CD4-positive, CD25-positive, alpha-beta regulatory T cell (primary cell): ENCODE measurements at regions not wholly inside any gene's neighbourhood (a gene's known extent, or its start where the extent isn't known, plus 50 kb on each side); places are given as distances from the start of the nearest gene placed in this dataset.
"Not testable (repeated sequence)": the region's sequence is repeated elsewhere in the genome, so short reads cannot be mapped to it uniquely, and the experiment has no call there.

Source experiments
- ATAC-seq, 2 donors: fragments of 150-1000 bp; cut with Tn5 transposase; one replicate each; pipeline ENCODE4 v1.10.0; 2021; ENCODE audit warnings: low read depth in 2 of 2, moderate number of reproducible peaks in 2 of 2, moderate library complexity in 1 of 2
- DNase-seq, 3 donors: peaks; one replicate each; pipeline versions ENCODE4 v3.0.0 to v3.0.0-alpha.2; 2012 to 2022; ENCODE audit warnings: mixed read lengths in 1 of 3
- H3K27ac ChIP-seq: one replicate; pipeline ENCODE4 v1.7.0; 2013; ENCODE audit warnings: mild to moderate bottlenecking, low read length; ENCODE audit not compliant: insufficient read depth, poor library complexity, severe bottlenecking
- H3K27me3 ChIP-seq: one replicate; pipeline ENCODE4 v1.7.0; 2013; ENCODE audit warnings: low read length; ENCODE audit not compliant: control insufficient read depth, insufficient read depth
- H3K36me3 ChIP-seq: one replicate; pipeline ENCODE4 v1.7.0; 2013; ENCODE audit warnings: mild to moderate bottlenecking, low read length, moderate library complexity; ENCODE audit not compliant: control insufficient read depth, insufficient read depth
- H3K4me1 ChIP-seq: 2 replicates; pipeline ENCODE4 v1.7.0; 2013; ENCODE audit warnings: mild to moderate bottlenecking, low read length; ENCODE audit not compliant: insufficient read depth, control insufficient read depth, poor library complexity, severe bottlenecking
- H3K4me3 ChIP-seq: one replicate; pipeline ENCODE4 v1.7.0; 2013; ENCODE audit warnings: low read depth, mild to moderate bottlenecking, low read length, moderate library complexity
- H3K9me3 ChIP-seq, 2 experiments: 1 replicate in 1 of 2; 2 replicates in 1 of 2; pipeline ENCODE4 v1.7.0; 2013; ENCODE audit warnings: low read length in 2 of 2, mild to moderate bottlenecking in 1 of 2, moderate library complexity in 1 of 2; ENCODE audit not compliant: control insufficient read depth in 2 of 2
- H3K27ac Mint-ChIP-seq, 3 donors: one replicate each; pipeline ENCODE4 v1.8.0; 2020 to 2022; ENCODE audit warnings: mild to moderate bottlenecking in 3 of 3, mixed read lengths in 3 of 3, moderate library complexity in 2 of 3
- H3K27me3 Mint-ChIP-seq: one replicate; pipeline ENCODE4 v1.8.0; 2022; ENCODE audit warnings: mild to moderate bottlenecking, mixed read lengths
- H3K36me3 Mint-ChIP-seq: one replicate; pipeline ENCODE4 v1.8.0; 2020; ENCODE audit warnings: mixed read lengths
- H3K4me1 Mint-ChIP-seq, 4 donors: one replicate each; pipeline ENCODE4 v1.8.0; 2020 to 2022; ENCODE audit warnings: mixed read lengths in 4 of 4, mild to moderate bottlenecking in 1 of 4
- H3K4me3 Mint-ChIP-seq, 4 donors: one replicate each; pipeline ENCODE4 v1.8.0; 2020 to 2022; ENCODE audit warnings: mild to moderate bottlenecking in 4 of 4, mixed read lengths in 4 of 4, moderate library complexity in 3 of 4
- H3K9me3 Mint-ChIP-seq, 7 donors: one replicate each; pipeline ENCODE4 v1.8.0; 2020 to 2022; ENCODE audit warnings: mixed read lengths in 7 of 7, mild to moderate bottlenecking in 3 of 7, moderate library complexity in 2 of 7

DNA sequence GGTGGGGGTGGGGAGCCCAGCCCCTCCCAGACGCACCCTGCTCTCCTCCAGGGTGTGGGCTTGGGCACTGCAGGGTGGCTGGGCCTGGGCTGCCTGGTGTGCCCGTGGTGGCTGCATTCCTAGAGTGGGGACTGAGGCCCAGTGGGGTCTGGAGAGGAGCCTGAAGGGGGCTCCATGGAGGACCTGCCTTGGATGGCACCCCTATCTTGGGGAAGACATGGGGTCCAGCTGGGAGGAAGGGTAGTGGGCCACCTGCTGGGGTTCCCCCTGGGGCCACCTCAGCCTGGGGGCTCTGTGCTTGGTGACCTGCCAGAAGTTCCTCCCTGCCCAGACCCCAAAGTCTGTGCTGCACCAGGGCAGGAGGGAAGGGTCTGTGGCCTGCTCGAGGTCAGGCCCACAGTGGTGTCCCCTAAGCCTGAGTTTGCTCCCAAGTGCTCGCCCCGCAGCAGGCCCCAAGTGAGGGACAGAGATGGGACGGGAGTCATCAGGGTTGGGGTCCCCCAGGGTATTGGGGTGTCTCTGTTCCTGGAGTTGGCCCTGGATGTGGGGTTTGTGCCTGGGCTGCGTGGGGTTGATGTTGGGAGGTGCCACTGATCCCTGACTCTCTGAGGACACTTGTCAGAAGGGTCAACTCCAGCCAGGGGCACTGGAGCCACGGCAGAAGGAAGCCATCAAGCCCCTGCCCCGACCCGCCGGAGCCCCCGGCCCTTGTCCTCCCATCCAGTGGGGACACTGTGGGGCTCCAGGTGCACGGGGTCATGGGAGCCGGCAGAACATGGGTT lies 382.9 kb downstream of the TMEM121 start:
- Mint-ChIP-seq H3K27me3 (no peaks in the 10 kb centered on the region), H3K9me3 (peaks cover 0 to 2% (median 0%) of the 10 kb centered on the region in 7 donors), H3K27ac (no peak overlapping the region), H3K4me3 (no peak overlapping the region), H3K36me3 (no peaks in the 10 kb centered on the region), H3K4me1 (peaks cover 0 to 5% (median 0%) of the 10 kb centered on the region in 4 donors)
- no peak overlapping the region for H3K4me3 ChIP-seq
- no peaks in the 10 kb centered on the region for H3K27me3 ChIP-seq
- no peaks in the 10 kb centered on the region for H3K9me3 ChIP-seq
- H3K4me1 ChIP-seq: no peaks in the 10 kb centered on the region
- DNase-seq (no peak), ATAC-seq (no peak)
- H3K27ac ChIP-seq: no peak overlapping the region
- no peaks in the 10 kb centered on the region for H3K36me3 ChIP-seq

DNA sequence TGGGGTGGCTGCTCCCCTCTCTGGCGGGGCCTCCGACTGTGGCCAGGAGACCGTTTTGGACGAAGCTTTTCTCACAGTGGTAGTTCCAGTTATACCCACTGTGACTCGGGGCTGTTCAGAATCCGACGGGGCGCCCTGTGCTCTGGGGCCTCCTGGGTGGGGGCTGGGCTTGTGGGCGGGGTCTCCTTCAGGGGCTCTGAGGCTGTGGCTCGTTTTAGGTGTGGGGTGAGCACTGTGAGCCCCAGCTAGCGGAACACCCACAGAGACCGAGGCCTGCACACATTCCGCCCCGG lies 383.4 kb downstream of the TMEM121 start:
- H3K4me3 ChIP-seq, H3K9me3 Mint-ChIP-seq, DNase-seq, H3K27me3 ChIP-seq, H3K4me1 ChIP-seq, H3K27ac Mint-ChIP-seq, H3K9me3 ChIP-seq, ATAC-seq, H3K27me3 Mint-ChIP-seq, H3K4me1 Mint-ChIP-seq, H3K27ac ChIP-seq, H3K36me3 ChIP-seq, H3K4me3 Mint-ChIP-seq, H3K36me3 Mint-ChIP-seq: not testable (repeated sequence)

DNA sequence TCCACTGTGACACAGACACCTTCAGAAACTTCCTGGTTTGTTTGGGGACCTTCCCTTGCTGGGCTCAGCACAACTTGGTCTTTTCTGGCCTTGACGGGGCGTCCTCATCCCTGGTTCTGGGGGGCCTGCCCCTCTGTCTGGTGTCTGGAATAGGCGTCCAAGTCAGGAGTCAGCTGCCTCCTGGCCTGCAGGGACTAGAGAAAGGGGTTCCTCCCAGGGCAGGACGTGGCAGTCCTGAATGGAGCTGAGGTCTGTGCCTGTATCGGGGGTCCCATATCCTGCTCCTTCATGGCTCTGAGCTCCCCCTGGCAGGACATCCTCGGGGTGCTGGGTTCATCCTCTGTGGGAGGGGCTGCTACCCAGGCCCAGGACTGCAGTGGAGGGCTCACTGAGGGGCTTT lies 384.0 kb downstream of the TMEM121 start:
- no peak overlapping the region for H3K4me3 Mint-ChIP-seq
- H3K27me3 Mint-ChIP-seq: no peaks in the 10 kb centered on the region
- peaks cover 0 to 3% (median 0%) of the 10 kb centered on the region in 7 donors for H3K9me3 Mint-ChIP-seq
- Histone ChIP-seq H3K4me1 (no peaks in the 10 kb centered on the region), H3K9me3 (no peaks in the 10 kb centered on the region), H3K4me3 (no peak overlapping the region), H3K27ac (no peak overlapping the region), H3K27me3 (no peaks in the 10 kb centered on the region), H3K36me3 (no peaks in the 10 kb centered on the region)
- ATAC-seq (no peak), DNase-seq (no peak)
- no peaks in the 10 kb centered on the region for H3K36me3 Mint-ChIP-seq
- no peak overlapping the region for H3K27ac Mint-ChIP-seq
- peaks cover 0 to 5% (median 0%) of the 10 kb centered on the region in 4 donors for H3K4me1 Mint-ChIP-seq

GRCh38 chr14:105911006-105911847 lies 384.8 kb downstream of the TMEM121 start:
- ATAC-seq (no peak), DNase-seq (no peak)
- H3K4me3 ChIP-seq: no peak overlapping the region
- Mint-ChIP-seq H3K36me3 (no peaks in the 10 kb centered on the region), H3K4me3 (no peak overlapping the region), H3K27ac (no peak overlapping the region), H3K9me3 (peaks cover 0 to 6% (median 1%) of the 10 kb centered on the region in 7 donors), H3K27me3 (no peaks in the 10 kb centered on the region), H3K4me1 (peaks cover 0 to 13% (median 0%) of the 10 kb centered on the region in 4 donors)
- H3K4me1 ChIP-seq: no peaks in the 10 kb centered on the region
- no peaks in the 10 kb centered on the region for H3K9me3 ChIP-seq
- H3K27ac ChIP-seq: no peak overlapping the region
- no peaks in the 10 kb centered on the region for H3K27me3 ChIP-seq
- no peaks in the 10 kb centered on the region for H3K36me3 ChIP-seq

GRCh38 chr14:105911848-105912292 lies 385.5 kb downstream of the TMEM121 start:
- not testable (repeated sequence) for H3K4me3 ChIP-seq, ATAC-seq, H3K36me3 ChIP-seq, H3K9me3 Mint-ChIP-seq, DNase-seq, H3K27me3 ChIP-seq, H3K27ac ChIP-seq, H3K36me3 Mint-ChIP-seq, H3K9me3 ChIP-seq, H3K27me3 Mint-ChIP-seq, H3K4me1 ChIP-seq, H3K4me3 Mint-ChIP-seq
- peak overlapping the region in 1 of 3 donors; percentile 38 for H3K27ac Mint-ChIP-seq
- H3K4me1 Mint-ChIP-seq: peaks cover 0 to 13% (median 0%) of the 10 kb centered on the region in 4 donors

GRCh38 chr14:105912641-105913180 lies 386.3 kb downstream of the TMEM121 start:
- Histone ChIP-seq H3K36me3 (no peaks in the 10 kb centered on the region), H3K27ac (no peak overlapping the region), H3K27me3 (no peaks in the 10 kb centered on the region), H3K4me3 (no peak overlapping the region), H3K9me3 (no peaks in the 10 kb centered on the region), H3K4me1 (no peaks in the 10 kb centered on the region)
- H3K4me3 Mint-ChIP-seq: no peak overlapping the region
- H3K27me3 Mint-ChIP-seq: peaks cover 4% of the 10 kb centered on the region
- no peak for DNase-seq
- no peaks in the 10 kb centered on the region for H3K36me3 Mint-ChIP-seq
- ATAC-seq: no peak
- H3K9me3 Mint-ChIP-seq: peaks cover 0 to 7% (median 1%) of the 10 kb centered on the region in 7 donors
- peaks cover 0 to 13% (median 0%) of the 10 kb centered on the region in 4 donors for H3K4me1 Mint-ChIP-seq
- H3K27ac Mint-ChIP-seq: peak overlapping the region in 1 of 3 donors; percentile 50

- no peak overlapping the region for H3K27ac Mint-ChIP-seq
- H3K4me1 Mint-ChIP-seq: peaks cover 0 to 12% (median 0%) of the 10 kb centered on the region in 4 donors
- Histone ChIP-seq H3K4me3 (no peak overlapping the region), H3K27ac (no peak overlapping the region), H3K4me1 (no peaks in the 10 kb centered on the region), H3K9me3 (no peaks in the 10 kb centered on the region), H3K36me3 (no peaks in the 10 kb centered on the region), H3K27me3 (no peaks in the 10 kb centered on the region)
- H3K4me3 Mint-ChIP-seq: no peak overlapping the region
- H3K27me3 Mint-ChIP-seq: peaks cover 4% of the 10 kb centered on the region
- DNase-seq: no peak
- no peak for ATAC-seq
- H3K9me3 Mint-ChIP-seq: peaks cover 0 to 7% (median 0%) of the 10 kb centered on the region in 7 donors
- no peaks in the 10 kb centered on the region for H3K36me3 Mint-ChIP-seq
Measured at GRCh38 chr14:105913221-105913620, 386.8 kb downstream of the TMEM121 start.
